ENCODE measurements at regions not wholly inside any gene's neighbourhood (a gene's known extent, or its start where the extent isn't known, plus 50 kb on each side); places are given as distances from the start of the nearest gene placed in this dataset.

- TF ChIP-seq CTCF (IDR thresholded peaks at IDR 0.05; ENCODE audit: insufficient read depth, low read length) (no peak), POLR2AphosphoS5 (IDR thresholded peaks at IDR 0.05; ENCODE audit: low read depth) (no peak), REST (IDR thresholded peaks at IDR 0.05; ENCODE audit: insufficient replicate concordance, low read depth) (no peak), GABPA (IDR thresholded peaks at IDR 0.05; ENCODE audit: low read depth) (no peak)
Observed at GRCh38 chr2:142290931-142291330, 160.1 kb upstream of the LRP1B start.

All from HL-60 (cell line).